ENCODE measurements at regions not wholly inside any gene's neighbourhood (a gene's known extent, or its start where the extent isn't known, plus 50 kb on each side); places are given as distances from the start of the nearest gene placed in this dataset.

DNA sequence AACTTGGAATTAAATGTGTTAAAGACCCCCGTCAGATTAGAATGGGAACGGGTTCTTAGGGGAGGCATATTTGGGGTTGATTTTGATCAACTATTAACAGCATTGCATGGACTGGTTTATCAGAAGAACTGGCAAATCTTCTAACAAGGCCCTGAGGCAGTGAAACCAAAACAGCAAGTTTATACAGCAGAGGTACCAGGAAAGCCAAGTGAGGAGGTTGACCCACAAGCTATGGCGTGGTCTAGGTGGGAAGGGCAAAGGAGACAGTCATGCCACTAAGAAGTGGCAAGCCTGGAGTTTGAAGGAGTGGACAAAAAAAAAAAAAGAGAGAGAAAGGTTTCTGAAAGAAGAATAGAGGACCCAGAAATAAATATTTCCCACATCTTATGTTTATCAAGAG lies 187.0 kb downstream of the MREG start:
- TF ChIP-seq POLR2A (IDR thresholded peaks at IDR 0.05) (no peak), CTCF (IDR thresholded peaks at IDR 0.05) (no peak)
